Gastrocnemius medialis (tissue), 4 donors: ENCODE measurements at regions not wholly inside any gene's neighbourhood (a gene's known extent, or its start where the extent isn't known, plus 50 kb on each side); places are given as distances from the start of the nearest gene placed in this dataset.

Source experiments
- ATAC-seq, 2 donors: fragments of 150-250 bp; one replicate each; pipeline ENCODE4 v1.9.1; 2016
- DNase-seq, 2 donors: peaks; one replicate each; pipeline ENCODE4 v3.0.0-alpha.2; 2019
- H3K27ac ChIP-seq, 4 donors: fragments of 200-600 bp; sonication (generic); 1 replicate in 1 of 4; 2 replicates in 3 of 4; pipeline ENCODE4 v1.5.1; 2016 to 2018; ENCODE audit warnings: mild to moderate bottlenecking in 2 of 4, moderate library complexity in 1 of 4
- H3K27me3 ChIP-seq, 3 donors: fragments of 200-600 bp; sonication (generic) in 2 of 3; 1 replicate in 1 of 3; 2 replicates in 2 of 3; pipeline versions ENCODE4 v1.5.1 to v1.6.0; 2016 to 2019; ENCODE audit warnings: mild to moderate bottlenecking in 1 of 3, moderate library complexity in 1 of 3
- H3K36me3 ChIP-seq, 2 donors: fragments of 200-600 bp; sonication (generic) in 1 of 2; one replicate each; pipeline ENCODE4 v1.5.1; 2017 to 2018
- H3K4me1 ChIP-seq, 2 donors: fragments of 200-600 bp; sonication (generic) in 1 of 2; one replicate each; pipeline ENCODE4 v1.5.1; 2016 to 2017; ENCODE audit warnings: mild to moderate bottlenecking in 2 of 2
- H3K4me3 ChIP-seq, 4 donors: fragments of 200-600 bp; sonication (generic) in 3 of 4; 1 replicate in 1 of 4; 2 replicates in 3 of 4; pipeline ENCODE4 v1.5.1; 2016 to 2019; ENCODE audit warnings: mild to moderate bottlenecking in 2 of 4
- H3K9me3 ChIP-seq, 3 donors: fragments of 200-600 bp; sonication (generic) in 2 of 3; 1 replicate in 1 of 3; 2 replicates in 2 of 3; pipeline ENCODE4 v1.5.1; 2016 to 2019
- CTCF ChIP-seq, 5 experiments: fragments of 450-650 bp in 3 of 5; fragments of 200-600 bp in 2 of 5; sonication (generic) in 2 of 5; IDR thresholded peaks in 4 of 5; conservative IDR thresholded peaks in 1 of 5; 1 replicate in 4 of 5; 2 replicates in 1 of 5; pipeline ENCODE4 v1.5.1; 2016 to 2019; ENCODE audit warnings: antibody characterized with exemption in 5 of 5, mild to moderate bottlenecking in 3 of 5, moderate library complexity in 3 of 5
- POLR2A ChIP-seq, 2 donors: fragments of 450-650 bp; IDR thresholded peaks; one replicate each; pipeline ENCODE4 v1.6.1; 2017; ENCODE audit warnings: antibody characterized with exemption in 2 of 2, mild to moderate bottlenecking in 2 of 2, moderate library complexity in 2 of 2
- in situ Hi-C, 4 donors: fragments of 200-750 bp; cut with MboI; loops; one replicate each; pipeline versions ENCODE4 v1.15.0 to v1.8.0; 2017; ENCODE audit warnings: low sequenced_read_pairs in 4 of 4
- intact Hi-C: fragments of 100-400 bp; cut with DNase I; formaldehyde crosslinking; loops from one replicate; pipeline ENCODE4 v1.15.1; 2023; ENCODE audit warnings: low total_unique reads

GRCh38 chr2:150101947-150102346 lies 385.5 kb downstream of the RND3 start:
- TF ChIP-seq POLR2A (IDR thresholded peaks at IDR 0.05) (no peak), CTCF (IDR thresholded peaks at IDR 0.05 in 4 of 5, conservative IDR thresholded peaks at IDR 0.05 in 1 of 5) (no peak)
- ATAC-seq (no peak), DNase-seq (no peak)
- Histone ChIP-seq H3K4me1 (no peaks in the 10 kb centered on the region), H3K27ac (no peak overlapping the region), H3K36me3 (no peaks in the 10 kb centered on the region), H3K4me3 (no peak overlapping the region), H3K9me3 (no peaks in the 10 kb centered on the region), H3K27me3 (no peaks in the 10 kb centered on the region)
- in situ Hi-C loops (no loop called here), intact Hi-C loops (no loop called here)

- intact Hi-C loops (no loop called here), in situ Hi-C loops (no loop called here)
- Histone ChIP-seq H3K27me3 (no peaks in the 10 kb centered on the region), H3K9me3 (no peaks in the 10 kb centered on the region), H3K36me3 (no peaks in the 10 kb centered on the region), H3K4me3 (no peak overlapping the region), H3K27ac (no peak overlapping the region), H3K4me1 (no peaks in the 10 kb centered on the region)
- no peak for TF ChIP-seq POLR2A (IDR thresholded peaks at IDR 0.05)
- TF ChIP-seq CTCF (IDR thresholded peaks at IDR 0.05 in 4 of 5, conservative IDR thresholded peaks at IDR 0.05 in 1 of 5), result no peak
- DNase-seq (no peak), ATAC-seq (no peak)
Observed at GRCh38 chr2:150100834-150101233, 386.6 kb downstream of the RND3 start.

- no peak for TF ChIP-seq POLR2A (IDR thresholded peaks at IDR 0.05)
- H3K4me3 ChIP-seq, result no peak overlapping the region
- H3K9me3 ChIP-seq, result no peaks in the 10 kb centered on the region
- no peak for DNase-seq
- no peak for ATAC-seq
- no peaks in the 10 kb centered on the region for H3K36me3 ChIP-seq
- H3K27ac ChIP-seq, result no peak overlapping the region
- no peaks in the 10 kb centered on the region for H3K4me1 ChIP-seq
- in situ Hi-C loops (no loop called here), intact Hi-C loops (no loop called here)
- H3K27me3 ChIP-seq, result no peaks in the 10 kb centered on the region
Observed at GRCh38 chr2:150100336-150100735, 387.1 kb downstream of the RND3 start.

GRCh38 chr2:150099805-150100204 lies 387.7 kb downstream of the RND3 start:
- no peak for ATAC-seq
- TF ChIP-seq POLR2A (IDR thresholded peaks at IDR 0.05) (no peak), CTCF (IDR thresholded peaks at IDR 0.05 in 4 of 5, conservative IDR thresholded peaks at IDR 0.05 in 1 of 5) (no peak)
- H3K4me1 ChIP-seq, result no peaks in the 10 kb centered on the region
- no peak for DNase-seq
- H3K4me3 ChIP-seq, result no peak overlapping the region
- in situ Hi-C loops (no loop called here), intact Hi-C loops (no loop called here)
- H3K27me3 ChIP-seq, result no peaks in the 10 kb centered on the region
- H3K9me3 ChIP-seq, result no peaks in the 10 kb centered on the region
- H3K27ac ChIP-seq, result no peak overlapping the region
- no peaks in the 10 kb centered on the region for H3K36me3 ChIP-seq

- Histone ChIP-seq H3K9me3 (no peaks in the 10 kb centered on the region), H3K4me1 (no peaks in the 10 kb centered on the region), H3K36me3 (no peaks in the 10 kb centered on the region), H3K4me3 (no peak overlapping the region), H3K27ac (no peak overlapping the region), H3K27me3 (no peaks in the 10 kb centered on the region)
- ATAC-seq, result no peak
- in situ Hi-C loops (no loop called here), intact Hi-C loops (no loop called here)
- DNase-seq, result no peak
- TF ChIP-seq CTCF (IDR thresholded peaks at IDR 0.05 in 4 of 5, conservative IDR thresholded peaks at IDR 0.05 in 1 of 5) (no peak), POLR2A (IDR thresholded peaks at IDR 0.05) (no peak)
Observed at GRCh38 chr2:150097901-150098531, 389.5 kb downstream of the RND3 start.
